ENCODE measurements at regions not wholly inside any gene's neighbourhood (a gene's known extent, or its start where the extent isn't known, plus 50 kb on each side); places are given as distances from the start of the nearest gene placed in this dataset.

- no peak for TF ChIP-seq CTCF (conservative IDR thresholded peaks at IDR 0.05; ENCODE audit: low read depth, low read length)
- H3K4me3 ChIP-seq (ENCODE audit: low read length), result peak overlapping the region; percentile 20
- no peak for DNase-seq (ENCODE audit: low read depth)
Measured at GRCh38 chr6:7468382-7469081, 72.9 kb upstream of the DSP start.

- TF ChIP-seq CTCF (conservative IDR thresholded peaks at IDR 0.05; ENCODE audit: low read depth, low read length), result no peak
- no peak overlapping the region for H3K4me3 ChIP-seq (ENCODE audit: low read length)
- peak; percentile 50 for DNase-seq (ENCODE audit: low read depth)
Measured at GRCh38 chr6:7469696-7470095, 71.8 kb upstream of the DSP start.

- no peak for TF ChIP-seq CTCF (conservative IDR thresholded peaks at IDR 0.05; ENCODE audit: low read depth, low read length)
- no peak overlapping the region for H3K4me3 ChIP-seq (ENCODE audit: low read length)
- no peak for DNase-seq (ENCODE audit: low read depth)
Measured at GRCh38 chr6:7471171-7471570, 70.3 kb upstream of the DSP start.

GRCh38 chr6:7473805-7474719, 67.4 kb upstream of the DSP start:
- DNase-seq (ENCODE audit: low read depth), result no peak
- H3K4me3 ChIP-seq (ENCODE audit: low read length), result no peak overlapping the region
- TF ChIP-seq CTCF (conservative IDR thresholded peaks at IDR 0.05; ENCODE audit: low read depth, low read length), result no peak

GRCh38 chr6:7475081-7475480, 66.4 kb upstream of the DSP start:
- no peak for TF ChIP-seq CTCF (conservative IDR thresholded peaks at IDR 0.05; ENCODE audit: low read depth, low read length)
- no peak overlapping the region for H3K4me3 ChIP-seq (ENCODE audit: low read length)
- no peak for DNase-seq (ENCODE audit: low read depth)

GRCh38 chr6:7479801-7480266, 61.6 kb upstream of the DSP start:
- H3K4me3 ChIP-seq (ENCODE audit: low read length), result no peak overlapping the region
- TF ChIP-seq CTCF (conservative IDR thresholded peaks at IDR 0.05; ENCODE audit: low read depth, low read length), result no peak
- peak; percentile 72 for DNase-seq (ENCODE audit: low read depth)

Measured in retinal pigment epithelial cell (primary cell).